HG03064 (cell line): ENCODE measurements at regions not wholly inside any gene's neighbourhood (a gene's known extent, or its start where the extent isn't known, plus 50 kb on each side); places are given as distances from the start of the nearest gene placed in this dataset.
"Not testable (repeated sequence)": the region's sequence is repeated elsewhere in the genome, so short reads cannot be mapped to it uniquely, and the experiment has no call there.

Experiments
- ATAC-seq: cut with Tn5 transposase; IDR thresholded peaks from one replicate; pipeline ENCODE4 v1.9.1; 2021; ENCODE audit warnings: low read depth; ENCODE audit not compliant: unreplicated experiment

DNA sequence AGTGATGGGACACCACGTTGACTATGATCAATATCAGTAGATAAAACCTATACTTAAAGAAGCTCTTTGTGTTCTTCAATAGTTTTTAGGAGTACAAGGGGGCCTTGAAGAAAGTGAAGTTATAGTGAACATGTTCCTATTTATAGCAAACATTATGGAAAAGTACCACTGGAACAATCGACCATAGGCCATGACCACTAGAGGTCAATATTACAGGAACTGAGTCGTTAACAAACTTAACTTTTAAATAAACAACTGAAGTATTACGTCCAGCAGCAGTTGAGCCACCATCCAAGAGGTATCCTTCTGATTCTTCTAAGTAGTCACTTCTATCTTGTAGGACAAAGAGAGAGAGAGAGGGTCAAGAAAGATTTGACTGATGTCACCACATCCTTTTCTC, 391.0 kb upstream of the SLITRK5 start:
- ATAC-seq: no peak

DNA sequence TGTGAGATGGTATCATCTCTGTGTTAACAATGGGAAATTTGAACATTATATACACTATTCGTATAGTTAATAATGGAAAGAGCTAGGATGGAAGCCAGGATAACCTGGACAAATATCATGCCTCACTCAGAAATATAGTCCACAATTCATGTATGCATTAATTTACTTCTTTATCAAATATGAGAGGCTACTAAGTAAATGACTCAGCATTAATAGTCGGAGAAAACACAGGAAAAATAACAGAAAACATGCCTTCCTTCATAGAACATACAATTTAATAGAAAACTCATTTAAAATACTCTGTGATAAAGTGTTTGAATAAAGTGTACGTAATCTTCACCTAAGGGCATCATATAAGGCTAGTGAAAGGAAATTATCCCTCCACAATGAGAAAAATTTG, 383.4 kb upstream of the SLITRK5 start:
- no peak for ATAC-seq

GRCh38 chr13:87295636-87296035, 375.5 kb upstream of the SLITRK5 start:
- ATAC-seq: no peak

DNA sequence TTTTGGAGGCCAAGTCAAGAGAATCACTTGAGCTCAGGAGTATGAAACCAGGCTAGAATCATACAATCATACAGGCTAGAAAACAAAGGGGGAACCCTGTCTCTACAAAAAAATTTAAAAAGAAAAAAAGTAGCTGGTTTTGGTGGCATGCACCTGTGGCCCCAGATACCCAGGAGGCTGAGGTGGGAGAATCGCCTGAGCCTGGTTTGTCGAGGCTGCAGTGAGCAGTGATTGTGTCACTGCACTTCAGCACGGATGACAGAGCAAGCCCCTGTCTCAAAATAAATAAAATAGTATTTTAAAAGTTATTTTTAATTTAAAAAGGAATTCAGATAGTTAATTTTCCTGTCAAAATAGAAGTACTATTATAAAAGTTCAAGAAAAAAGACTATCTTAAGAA, 369.1 kb upstream of the SLITRK5 start:
- ATAC-seq: no peak

DNA sequence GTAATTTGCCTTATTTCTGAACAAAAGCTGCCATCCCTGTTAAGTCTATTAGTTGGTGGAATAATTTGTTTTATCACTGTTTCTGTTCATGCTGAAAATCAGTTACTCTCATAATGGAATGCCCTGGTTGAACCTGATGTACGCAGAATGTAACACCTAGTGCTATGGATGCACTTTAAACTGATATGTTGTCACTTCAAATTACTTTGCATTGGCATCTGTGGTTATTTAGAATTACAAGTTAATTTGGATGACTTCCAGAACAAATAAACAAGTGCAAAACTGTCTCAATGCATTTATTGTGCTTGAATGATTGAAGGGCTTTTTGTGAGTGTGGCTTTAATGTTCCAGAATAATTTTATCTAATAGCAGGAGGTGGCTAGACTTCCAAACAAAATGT, 368.2 kb upstream of the SLITRK5 start:
- ATAC-seq: no peak

- ATAC-seq: no peak
These were observed 360.0 kb upstream of the SLITRK5 start for GRCh38 chr13:87311165-87311564.

DNA sequence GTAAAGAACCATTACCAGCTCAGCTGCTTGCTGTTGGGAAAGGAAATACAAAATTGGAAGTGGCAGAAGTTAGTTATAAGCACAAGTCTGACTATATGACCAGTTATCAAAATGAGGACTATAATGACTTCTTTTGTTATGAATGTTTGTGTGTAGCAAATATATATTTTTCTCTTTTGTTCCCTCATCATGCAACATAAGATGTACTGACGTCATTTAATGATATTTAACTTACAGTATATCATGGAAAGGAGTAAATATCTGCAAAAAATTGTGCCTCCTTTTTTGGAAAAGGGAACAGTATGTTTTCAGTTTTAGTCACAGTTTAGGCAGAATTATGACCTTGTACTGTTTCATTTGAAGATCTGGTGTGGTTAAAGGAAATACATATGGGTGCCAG, 356.3 kb upstream of the SLITRK5 start:
- ATAC-seq: no peak

DNA sequence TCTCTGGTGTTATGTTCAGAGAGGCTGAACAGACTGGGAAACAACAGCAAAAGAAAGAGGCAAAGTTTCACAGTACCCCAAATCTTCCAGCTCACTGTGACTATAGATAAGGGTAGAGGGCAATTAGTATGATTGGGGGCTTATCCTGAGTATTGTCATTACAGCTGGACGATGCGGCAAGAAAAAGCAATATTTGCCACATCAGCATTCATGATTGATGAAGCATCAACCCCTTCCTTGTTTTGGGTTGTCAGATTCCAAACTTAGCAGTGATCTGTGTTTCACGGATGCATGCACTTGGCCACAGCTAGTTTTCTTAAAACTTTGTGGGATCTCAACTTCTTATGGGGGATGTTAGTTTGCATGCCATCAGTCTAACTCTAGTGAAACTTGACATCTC, 348.8 kb upstream of the SLITRK5 start:
- no peak for ATAC-seq

DNA sequence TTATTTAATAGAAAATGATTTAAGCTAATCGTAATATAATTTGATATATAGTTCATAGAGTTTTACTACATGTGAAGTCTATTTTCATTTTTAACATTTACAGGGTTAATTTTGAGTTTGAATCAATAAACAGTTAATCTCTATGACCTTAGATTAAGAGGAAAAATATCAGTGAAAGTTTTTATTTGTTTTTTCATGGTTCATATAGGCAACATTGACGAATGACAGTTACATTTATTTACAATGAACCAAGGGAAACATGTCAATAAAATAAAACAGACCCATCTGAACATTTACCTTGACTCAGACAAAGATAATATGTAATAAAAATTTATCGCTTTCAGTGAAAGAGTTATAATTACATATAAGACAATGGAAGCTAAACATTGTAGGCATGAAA, 346.6 kb upstream of the SLITRK5 start:
- ATAC-seq: no peak

GRCh38 chr13:87331178-87331577, 340.0 kb upstream of the SLITRK5 start:
- ATAC-seq: no peak

GRCh38 chr13:87333599-87333998, 337.6 kb upstream of the SLITRK5 start:
- no peak for ATAC-seq

DNA sequence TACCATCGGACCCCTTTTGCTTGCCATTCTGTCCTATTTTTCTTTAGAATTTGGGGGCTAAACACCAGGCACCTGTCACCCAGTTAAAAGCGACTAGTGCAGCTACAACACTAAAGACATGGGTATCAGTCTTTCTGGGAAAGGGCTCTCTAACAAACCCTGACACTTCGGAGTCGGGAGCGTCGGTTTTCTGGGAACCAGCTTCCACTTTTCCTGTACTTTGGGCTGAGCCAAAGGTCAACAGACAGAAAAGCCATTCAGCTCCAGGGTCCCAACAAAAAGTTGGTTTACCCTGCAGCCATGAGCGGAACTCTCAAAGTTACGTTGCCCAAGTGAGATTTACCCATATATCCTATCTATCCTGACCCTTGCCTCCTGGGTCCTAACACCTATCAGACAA, 337.0 kb upstream of the SLITRK5 start:
- no peak for ATAC-seq

GRCh38 chr13:87336346-87336889, 334.8 kb upstream of the SLITRK5 start:
- ATAC-seq: not testable (repeated sequence)

GRCh38 chr13:87344176-87344575, 327.0 kb upstream of the SLITRK5 start:
- no peak for ATAC-seq

DNA sequence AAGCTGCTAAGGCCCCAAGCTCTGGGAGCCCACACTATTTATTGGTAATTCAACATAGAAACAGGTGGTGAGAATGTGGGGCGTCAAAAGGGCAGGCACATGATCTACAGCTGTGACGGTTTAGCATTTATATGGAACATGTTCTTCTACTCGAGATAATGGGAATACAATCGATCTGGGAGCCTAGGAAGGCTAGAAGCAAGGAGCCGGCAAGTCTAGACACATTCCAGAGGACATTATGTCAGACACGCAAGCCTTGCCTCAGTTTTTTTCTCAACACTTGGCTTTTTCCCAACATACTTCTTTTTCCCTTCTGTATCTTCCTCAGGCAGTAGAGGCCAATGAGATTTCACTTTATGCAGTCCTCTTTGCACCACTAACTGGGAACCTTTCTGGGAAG, 315.7 kb upstream of the SLITRK5 start:
- ATAC-seq: no peak

DNA sequence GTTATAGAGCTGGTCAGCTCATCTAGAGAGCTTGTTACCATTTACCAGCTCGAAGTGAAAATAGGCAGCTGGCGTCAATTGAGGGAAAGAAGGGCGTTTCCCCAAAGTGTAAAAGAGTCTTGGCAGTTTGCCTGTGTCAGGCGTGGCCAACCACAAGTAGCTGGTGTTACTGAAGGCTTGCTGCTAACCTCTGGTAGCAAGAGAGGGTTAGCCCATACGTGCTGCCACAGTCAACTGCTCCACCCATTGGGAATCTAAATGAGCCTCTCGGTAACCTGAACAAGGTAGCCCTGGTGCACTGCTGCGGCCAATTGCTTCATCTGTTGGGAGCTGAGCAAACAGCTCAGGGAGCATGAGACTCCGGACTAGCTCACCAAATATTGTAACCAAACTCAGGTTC, 314.9 kb upstream of the SLITRK5 start:
- no peak for ATAC-seq

DNA sequence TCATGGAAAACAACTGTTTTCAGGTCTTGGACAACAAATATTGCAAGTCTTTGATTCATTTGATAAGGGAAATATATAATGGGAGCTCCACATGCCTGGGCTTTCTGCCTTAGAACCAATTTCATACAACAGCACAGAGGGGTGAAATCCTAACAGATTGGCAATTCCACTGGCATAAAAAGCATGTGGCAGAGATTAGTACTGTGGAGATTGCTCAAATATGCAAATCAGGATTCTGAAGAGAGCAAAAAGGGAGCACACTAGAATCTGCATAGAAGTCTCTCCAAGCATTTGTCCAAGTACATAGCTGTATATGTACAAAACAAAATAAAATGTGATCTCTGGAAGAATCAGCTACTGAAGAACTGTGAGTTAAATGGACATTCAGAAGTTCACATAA, 312.9 kb upstream of the SLITRK5 start:
- no peak for ATAC-seq

DNA sequence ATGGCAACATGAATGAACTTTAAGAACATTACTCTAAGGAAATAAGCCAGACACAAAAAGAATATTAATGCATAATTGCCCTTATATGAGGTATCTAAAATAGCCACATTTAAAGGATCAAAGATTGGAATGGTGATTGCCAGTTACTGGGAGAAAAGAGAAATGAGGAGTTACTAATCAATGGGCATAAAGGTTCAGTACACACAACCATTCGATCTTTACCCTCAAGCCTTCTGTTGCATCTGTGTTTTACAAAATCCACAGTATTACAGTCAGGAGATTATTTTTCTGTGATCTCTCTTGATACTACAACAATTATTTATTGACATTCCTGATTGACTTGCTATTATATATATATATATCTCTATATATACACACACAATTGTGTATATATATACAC, 310.0 kb upstream of the SLITRK5 start:
- ATAC-seq: no peak

DNA sequence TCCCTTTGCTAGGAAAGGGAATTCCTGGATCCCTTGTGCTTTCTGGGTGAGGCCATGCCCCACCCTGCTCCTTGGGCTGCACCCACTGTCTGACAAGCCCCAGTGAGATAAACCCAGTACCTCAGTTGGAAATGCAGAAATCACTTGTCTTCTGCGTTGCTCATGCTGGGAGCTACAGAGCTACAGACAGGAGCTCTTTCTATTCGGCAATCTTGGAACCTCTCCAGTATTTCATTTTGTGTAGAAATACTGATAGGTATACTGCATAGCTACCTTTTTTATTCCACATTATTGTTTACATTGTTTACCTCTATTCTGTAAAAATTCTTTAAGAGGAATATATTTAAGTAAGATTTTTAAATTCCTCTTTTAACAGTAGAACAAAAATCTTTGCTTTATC, 302.5 kb upstream of the SLITRK5 start:
- ATAC-seq: no peak

DNA sequence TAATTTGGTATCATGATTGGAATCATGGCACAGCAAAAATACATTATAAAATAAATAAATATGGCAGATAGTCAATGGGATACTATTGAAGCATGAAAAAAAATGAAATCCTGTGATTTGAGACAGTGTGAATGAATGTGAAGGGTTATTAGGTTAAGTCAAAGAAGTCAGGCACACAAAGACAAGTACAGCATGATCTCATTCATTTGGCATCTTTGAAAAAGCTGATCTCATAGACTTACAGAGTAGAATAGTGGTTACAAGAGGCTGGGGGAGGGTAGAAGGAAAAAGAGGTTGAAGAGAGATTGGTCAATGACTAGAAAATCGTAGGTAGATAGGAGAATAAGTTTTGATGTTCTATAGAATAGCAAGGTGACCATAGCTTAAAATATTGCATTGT, 295.1 kb upstream of the SLITRK5 start:
- no peak for ATAC-seq

- ATAC-seq: no peak
These were observed 287.1 kb upstream of the SLITRK5 start for GRCh38 chr13:87384099-87384498.

DNA sequence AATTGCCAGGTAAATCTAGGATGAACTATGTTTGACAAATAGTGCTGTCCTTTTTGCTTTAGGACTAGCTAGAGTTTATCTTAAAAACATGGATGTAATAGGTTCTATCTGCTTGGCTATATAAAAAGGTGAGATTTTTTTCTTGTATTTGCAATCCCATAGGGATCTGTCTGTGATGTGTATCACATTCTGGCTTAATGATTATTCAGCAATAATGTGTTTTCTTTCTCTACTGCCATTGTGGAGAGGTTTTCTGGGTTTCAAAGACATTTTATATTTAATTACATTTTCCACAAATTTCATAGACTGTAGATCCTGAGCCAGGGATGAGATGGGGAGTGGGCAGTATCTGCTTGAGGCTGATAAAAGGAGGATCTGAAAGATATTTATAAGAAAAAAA, 277.8 kb upstream of the SLITRK5 start:
- ATAC-seq: no peak

GRCh38 chr13:87398047-87398446, 273.1 kb upstream of the SLITRK5 start:
- no peak for ATAC-seq
